Stimulated activated naive CD8-positive, alpha-beta T cell treated with anti-CD3 and anti-CD28 coated beads, Interleukin-15, Interleukin-2, amounts not matched to agents 100 ng/mL and 50 ng/mL, for 24 hours (primary cell): ENCODE measurements at regions not wholly inside any gene's neighbourhood (a gene's known extent, or its start where the extent isn't known, plus 50 kb on each side); places are given as distances from the start of the nearest gene placed in this dataset.

ENCODE experiments used
- H3K27ac Mint-ChIP-seq: one replicate; pipeline ENCODE4 v1.8.0; 2021; ENCODE audit warnings: mild to moderate bottlenecking, mixed read lengths
- H3K27me3 Mint-ChIP-seq: one replicate; pipeline ENCODE4 v1.8.0; 2021; ENCODE audit warnings: mixed read lengths
- H3K36me3 Mint-ChIP-seq: one replicate; pipeline ENCODE4 v1.8.0; 2021; ENCODE audit warnings: low read depth, mixed read lengths
- H3K4me1 Mint-ChIP-seq: one replicate; pipeline ENCODE4 v1.8.0; 2021; ENCODE audit warnings: low read depth, mixed read lengths
- H3K4me3 Mint-ChIP-seq: one replicate; pipeline ENCODE4 v1.8.0; 2021; ENCODE audit warnings: mild to moderate bottlenecking, mixed read lengths
- H3K9me3 Mint-ChIP-seq: one replicate; pipeline ENCODE4 v1.8.0; 2021; ENCODE audit warnings: mixed read lengths

DNA sequence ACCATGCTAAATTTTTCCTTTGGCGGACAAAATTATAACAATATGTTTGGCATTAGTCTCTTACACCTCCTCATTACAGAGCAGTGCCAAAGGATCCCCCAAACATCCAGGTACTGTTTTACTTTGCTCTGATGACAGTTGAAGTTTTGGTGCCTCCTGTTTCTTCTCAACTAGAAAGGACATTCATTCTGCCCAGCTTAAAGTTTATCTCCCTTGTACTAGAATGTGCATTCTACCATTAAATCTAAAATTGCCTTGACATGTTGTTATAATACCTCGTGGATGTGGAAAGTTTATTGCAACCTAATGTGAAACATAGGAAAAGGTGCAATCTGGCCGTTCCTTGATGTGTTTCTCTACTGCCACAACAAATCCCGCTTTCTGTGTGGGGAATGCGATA, 173.4 kb downstream of the KITLG start:
- Mint-ChIP-seq H3K4me3 (no peak overlapping the region), H3K27me3 (no peaks in the 10 kb centered on the region), H3K4me1 (no peaks in the 10 kb centered on the region), H3K9me3 (no peaks in the 10 kb centered on the region), H3K36me3 (no peaks in the 10 kb centered on the region), H3K27ac (no peak overlapping the region)

DNA sequence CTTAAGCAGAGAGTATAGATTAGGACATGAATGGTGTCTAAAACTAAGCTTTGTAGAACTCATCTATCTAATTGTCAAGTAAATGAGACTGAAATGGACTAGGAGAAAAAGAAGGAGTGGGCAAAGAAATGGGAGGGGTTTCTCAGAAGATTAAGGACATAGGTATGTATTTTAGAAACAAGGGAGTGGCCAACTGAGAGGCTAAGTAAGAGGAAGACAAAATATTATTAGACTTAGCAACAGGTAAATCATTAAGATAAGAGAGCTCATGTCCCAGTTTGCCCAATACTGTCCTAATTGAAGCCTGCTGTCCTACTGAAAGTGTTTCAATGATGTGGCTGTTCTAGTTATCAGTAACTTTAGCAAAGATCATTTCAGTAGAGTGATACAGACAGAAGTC, 171.4 kb downstream of the KITLG start:
- Mint-ChIP-seq H3K27ac (no peak overlapping the region), H3K36me3 (no peaks in the 10 kb centered on the region), H3K9me3 (no peaks in the 10 kb centered on the region), H3K27me3 (no peaks in the 10 kb centered on the region), H3K4me3 (no peak overlapping the region), H3K4me1 (no peaks in the 10 kb centered on the region)

DNA sequence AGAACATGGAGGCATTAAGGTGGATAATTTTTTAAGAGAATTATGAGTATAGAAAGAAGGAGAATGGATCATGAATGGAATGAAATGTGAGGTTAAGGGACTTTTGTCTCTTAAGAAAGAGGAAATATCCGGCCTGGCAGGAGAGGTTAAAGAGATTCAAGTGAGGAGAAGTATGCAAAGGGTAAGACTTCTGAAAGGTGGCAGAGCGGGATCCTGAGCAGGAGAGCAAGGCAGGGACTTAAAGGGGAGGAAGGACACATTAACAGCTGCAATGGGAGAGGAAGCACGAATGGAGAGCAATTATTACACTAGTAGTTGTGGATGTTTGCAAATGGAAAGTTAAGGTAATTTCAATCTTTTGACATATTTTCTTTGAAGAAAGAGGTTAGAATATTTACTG, 171.0 kb downstream of the KITLG start:
- H3K4me1 Mint-ChIP-seq, result no peaks in the 10 kb centered on the region
- no peak overlapping the region for H3K27ac Mint-ChIP-seq
- H3K4me3 Mint-ChIP-seq, result no peak overlapping the region

DNA sequence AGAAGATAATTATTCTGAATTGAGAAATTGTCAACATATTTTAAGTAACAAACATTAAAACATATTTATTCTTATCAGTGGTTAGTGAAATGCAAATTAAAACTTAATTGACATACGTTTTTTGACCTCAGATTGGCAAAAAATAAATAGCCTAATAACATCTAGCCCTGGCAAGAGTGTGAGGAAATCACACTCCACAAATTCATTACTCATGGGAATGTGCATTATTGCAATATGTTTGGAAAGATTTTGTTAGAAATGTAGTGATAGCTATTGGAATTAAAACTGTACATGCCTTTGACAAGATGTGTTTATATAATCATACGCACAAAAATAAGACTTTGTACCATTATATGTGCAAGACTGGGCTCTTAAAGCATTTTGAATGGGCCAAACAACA, 168.6 kb downstream of the KITLG start:
- H3K9me3 Mint-ChIP-seq, result no peaks in the 10 kb centered on the region
- H3K27ac Mint-ChIP-seq, result no peak overlapping the region
- no peaks in the 10 kb centered on the region for H3K36me3 Mint-ChIP-seq
- no peaks in the 10 kb centered on the region for H3K4me1 Mint-ChIP-seq
- no peak overlapping the region for H3K4me3 Mint-ChIP-seq
- no peaks in the 10 kb centered on the region for H3K27me3 Mint-ChIP-seq

More for the DNA sequence above, 171.0 kb downstream of the KITLG start:
- no peaks in the 10 kb centered on the region for H3K27me3 Mint-ChIP-seq
- H3K9me3 Mint-ChIP-seq, result no peaks in the 10 kb centered on the region
- no peaks in the 10 kb centered on the region for H3K36me3 Mint-ChIP-seq

DNA sequence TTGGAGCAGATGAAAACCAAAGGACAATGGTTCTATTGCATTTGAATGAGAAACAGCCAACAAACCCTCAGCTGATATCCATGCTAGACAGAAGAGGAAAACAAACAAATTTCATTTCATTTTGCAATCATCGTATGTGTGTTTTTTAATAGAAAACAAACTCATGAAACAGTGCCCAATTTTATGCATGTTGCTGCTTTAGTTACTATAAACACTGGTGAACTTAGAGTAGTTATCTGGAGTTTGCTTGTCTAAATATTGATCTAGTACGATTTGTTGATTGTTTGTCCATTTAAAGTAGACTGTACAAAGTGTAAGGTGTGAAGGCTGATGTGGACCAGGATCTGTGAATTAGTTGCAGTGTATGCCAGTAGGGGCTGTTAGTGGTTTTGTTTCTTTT, 166.6 kb downstream of the KITLG start:
- Mint-ChIP-seq H3K36me3 (no peaks in the 10 kb centered on the region), H3K27me3 (no peaks in the 10 kb centered on the region), H3K4me1 (no peaks in the 10 kb centered on the region), H3K27ac (no peak overlapping the region), H3K4me3 (no peak overlapping the region), H3K9me3 (no peaks in the 10 kb centered on the region)

DNA sequence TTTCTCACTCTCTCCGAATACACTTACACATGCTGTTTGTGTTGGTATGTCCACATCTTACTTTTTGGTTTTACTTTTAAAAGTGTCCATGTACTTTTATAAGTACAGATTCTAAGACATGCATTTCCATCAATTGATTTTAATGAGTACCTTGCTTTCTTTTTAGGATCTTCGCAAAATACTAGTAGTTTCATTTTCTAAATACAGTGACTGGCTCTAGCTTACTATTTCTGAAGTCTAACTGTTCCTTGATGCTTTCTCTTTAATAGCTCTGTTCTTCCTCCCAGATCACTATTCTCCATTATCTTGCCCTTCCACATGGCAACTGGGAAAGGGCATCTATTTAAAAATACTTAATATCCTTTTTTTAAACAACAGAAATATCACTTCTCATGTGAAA, 164.1 kb downstream of the KITLG start:
- Mint-ChIP-seq H3K27me3 (no peaks in the 10 kb centered on the region), H3K27ac (no peak overlapping the region), H3K4me1 (no peaks in the 10 kb centered on the region), H3K36me3 (no peaks in the 10 kb centered on the region), H3K9me3 (peaks cover 4% of the 10 kb centered on the region), H3K4me3 (no peak overlapping the region)

DNA sequence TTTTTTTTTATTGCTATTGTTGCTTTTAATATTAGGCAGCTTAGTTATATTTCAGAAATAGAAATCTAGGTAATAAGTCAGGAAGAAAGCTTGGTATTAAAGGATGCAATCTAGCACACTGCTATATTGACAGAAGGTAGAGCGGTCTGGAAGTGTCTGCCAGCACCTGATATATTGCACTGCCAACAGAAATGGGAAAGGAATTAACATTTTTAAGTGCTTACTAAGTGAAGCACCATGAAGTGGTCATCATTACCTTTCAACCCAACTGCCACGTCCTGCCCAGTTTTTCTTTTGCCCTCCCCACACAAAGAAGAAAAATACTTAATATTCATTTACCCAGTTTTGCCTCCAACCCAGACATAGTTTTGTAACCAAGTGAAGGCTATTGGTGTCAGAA, 163.5 kb downstream of the KITLG start:
- H3K4me3 Mint-ChIP-seq, result no peak overlapping the region

DNA sequence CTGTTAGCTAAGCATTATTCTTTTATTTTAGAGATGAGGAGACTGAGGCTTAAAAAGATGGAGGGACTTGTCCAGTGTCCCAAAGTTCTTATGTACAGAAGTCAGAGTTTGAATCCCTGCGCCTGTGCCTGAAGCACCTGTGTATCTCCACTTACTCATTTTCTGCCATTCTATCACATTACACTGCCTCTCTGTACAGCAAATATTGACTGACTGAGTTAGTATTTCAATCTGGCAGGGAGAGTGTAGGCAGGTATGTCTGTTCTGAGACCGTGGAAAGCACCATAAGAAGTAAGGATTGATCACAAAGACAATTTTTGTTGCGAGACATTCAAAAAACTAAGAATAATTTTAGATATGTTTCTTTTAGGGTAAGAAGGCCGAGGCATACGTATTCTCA, 162.7 kb downstream of the KITLG start:
- H3K27ac Mint-ChIP-seq, result no peak overlapping the region
- no peaks in the 10 kb centered on the region for H3K4me1 Mint-ChIP-seq
- no peaks in the 10 kb centered on the region for H3K27me3 Mint-ChIP-seq
- H3K4me3 Mint-ChIP-seq, result no peak overlapping the region
- no peaks in the 10 kb centered on the region for H3K36me3 Mint-ChIP-seq
- peaks cover 4% of the 10 kb centered on the region for H3K9me3 Mint-ChIP-seq

More for the DNA sequence above, 163.5 kb downstream of the KITLG start:
- no peaks in the 10 kb centered on the region for H3K27me3 Mint-ChIP-seq
- H3K27ac Mint-ChIP-seq, result no peak overlapping the region
- peaks cover 4% of the 10 kb centered on the region for H3K9me3 Mint-ChIP-seq
- H3K4me1 Mint-ChIP-seq, result no peaks in the 10 kb centered on the region
- H3K36me3 Mint-ChIP-seq, result no peaks in the 10 kb centered on the region

DNA sequence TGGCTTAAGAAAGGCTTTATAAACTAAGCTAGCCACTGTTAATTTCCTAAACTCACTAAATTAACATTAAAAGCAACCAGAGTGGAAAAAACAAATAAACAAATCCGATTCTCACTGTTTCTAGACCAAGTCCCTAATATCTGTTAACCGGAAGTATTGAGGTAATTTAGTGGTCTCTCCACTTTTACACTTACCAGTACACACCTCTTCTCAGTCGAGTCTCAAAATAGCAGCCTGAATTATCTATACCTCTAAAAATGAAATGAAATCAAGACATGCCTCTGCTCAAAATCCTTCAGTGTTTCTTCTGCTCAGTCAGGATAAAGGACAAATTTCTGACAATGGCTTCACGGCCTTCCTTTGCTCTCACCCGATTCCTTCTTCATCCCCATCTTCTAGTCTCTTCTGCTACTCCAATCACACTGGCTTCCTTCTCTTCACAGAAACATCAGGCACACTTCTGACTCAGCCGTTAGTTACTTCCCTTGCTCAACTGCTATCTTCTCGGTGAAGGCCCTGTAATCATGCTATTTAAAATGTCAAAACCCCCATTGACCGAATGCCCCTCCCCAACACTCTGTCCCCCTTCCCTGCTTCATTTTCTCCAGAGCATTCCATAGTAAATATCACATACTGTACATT, 161.3 kb downstream of the KITLG start:
- Mint-ChIP-seq H3K36me3 (no peaks in the 10 kb centered on the region), H3K9me3 (peaks cover 4% of the 10 kb centered on the region), H3K27ac (no peak overlapping the region), H3K27me3 (no peaks in the 10 kb centered on the region), H3K4me1 (no peaks in the 10 kb centered on the region), H3K4me3 (no peak overlapping the region)

DNA sequence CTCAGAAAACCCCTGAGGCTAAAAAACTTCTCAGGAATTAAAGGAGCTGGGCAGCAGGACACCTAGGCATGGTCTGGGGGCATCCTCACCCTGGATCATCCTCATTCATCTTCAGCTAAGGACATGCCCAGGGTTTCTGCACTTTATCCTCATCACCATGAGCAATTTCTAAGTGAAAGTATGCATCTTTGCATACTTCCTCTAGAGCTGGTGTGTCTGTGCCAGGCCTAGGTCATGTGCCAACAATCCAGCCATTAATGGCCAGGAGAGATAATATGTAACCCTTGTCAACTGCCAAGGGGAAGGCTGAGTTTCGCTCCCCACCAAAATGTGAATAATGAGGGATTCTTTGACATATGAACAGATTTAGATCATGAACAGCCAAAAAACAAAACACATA, 160.5 kb downstream of the KITLG start:
- Mint-ChIP-seq H3K27me3 (no peaks in the 10 kb centered on the region), H3K4me3 (no peak overlapping the region), H3K36me3 (no peaks in the 10 kb centered on the region), H3K4me1 (no peaks in the 10 kb centered on the region), H3K27ac (no peak overlapping the region), H3K9me3 (peaks cover 4% of the 10 kb centered on the region)

DNA sequence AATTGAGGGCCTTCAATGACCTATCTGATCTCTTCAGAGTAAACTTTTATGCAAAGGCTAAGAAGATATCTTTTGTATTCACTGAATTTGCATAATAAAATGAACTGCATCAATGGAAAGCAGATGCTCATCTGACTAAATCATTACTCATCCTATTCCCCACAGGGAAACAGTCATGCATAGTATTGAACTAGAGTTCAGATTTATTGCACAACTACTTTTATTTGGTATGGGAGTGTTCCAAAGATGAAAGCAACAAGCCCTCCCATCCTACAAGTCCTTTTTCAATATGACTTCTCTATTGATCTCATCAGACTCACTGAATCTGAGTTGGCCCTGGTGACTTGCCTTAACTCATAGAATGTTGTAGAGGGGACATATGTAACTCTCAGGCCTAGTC, 159.8 kb downstream of the KITLG start:
- peaks cover 4% of the 10 kb centered on the region for H3K9me3 Mint-ChIP-seq
- H3K27me3 Mint-ChIP-seq, result no peaks in the 10 kb centered on the region
- H3K27ac Mint-ChIP-seq, result no peak overlapping the region
- H3K4me3 Mint-ChIP-seq, result no peak overlapping the region
- H3K4me1 Mint-ChIP-seq, result no peaks in the 10 kb centered on the region
- no peaks in the 10 kb centered on the region for H3K36me3 Mint-ChIP-seq

DNA sequence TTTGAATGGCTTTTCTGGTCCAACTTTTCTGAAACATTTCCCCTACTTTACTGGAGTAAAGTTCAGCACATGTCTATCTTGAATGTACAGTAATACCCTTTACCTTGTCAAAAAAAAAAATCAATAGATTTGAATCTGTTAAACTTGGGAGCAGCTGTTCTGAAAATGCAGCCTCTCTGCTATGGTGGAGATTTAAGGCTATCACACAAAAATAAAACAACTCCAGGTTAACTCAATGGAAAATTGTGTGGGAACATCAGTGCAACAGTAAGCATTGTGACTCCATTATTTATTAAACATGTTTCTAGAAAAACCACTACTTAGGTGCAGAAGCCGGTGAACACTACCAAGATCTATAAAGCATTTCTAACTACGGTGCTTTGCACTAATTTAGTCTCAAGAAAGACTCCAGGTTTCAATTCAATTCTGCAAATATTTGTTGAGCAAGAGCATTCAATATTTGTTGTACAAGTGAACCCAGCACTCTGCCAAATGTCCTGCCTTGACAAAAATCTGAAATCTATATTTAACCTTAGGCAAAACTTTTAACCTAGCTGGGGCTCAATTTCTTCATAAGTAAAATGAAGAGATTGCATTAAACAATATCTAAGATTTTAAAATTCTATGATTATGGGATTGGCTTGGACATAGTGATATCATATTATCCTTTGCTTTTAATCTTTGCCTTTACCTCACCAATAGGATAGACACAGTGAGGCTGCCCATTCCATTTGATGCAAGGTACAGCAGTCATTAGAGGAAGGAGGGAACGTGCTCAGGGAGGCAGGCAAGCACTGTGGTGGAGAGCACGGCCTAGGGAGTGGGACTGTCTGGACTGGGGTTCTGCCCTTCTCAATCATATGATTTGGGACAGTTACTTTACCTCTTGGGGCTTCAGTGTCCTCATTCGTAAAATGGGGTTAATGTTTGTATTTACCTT, 155.2 kb downstream of the KITLG start:
- H3K4me1 Mint-ChIP-seq, result no peaks in the 10 kb centered on the region
- H3K27me3 Mint-ChIP-seq, result no peaks in the 10 kb centered on the region
- no peak overlapping the region for H3K27ac Mint-ChIP-seq
- no peaks in the 10 kb centered on the region for H3K36me3 Mint-ChIP-seq
- peaks cover 4% of the 10 kb centered on the region for H3K9me3 Mint-ChIP-seq
- no peak overlapping the region for H3K4me3 Mint-ChIP-seq

DNA sequence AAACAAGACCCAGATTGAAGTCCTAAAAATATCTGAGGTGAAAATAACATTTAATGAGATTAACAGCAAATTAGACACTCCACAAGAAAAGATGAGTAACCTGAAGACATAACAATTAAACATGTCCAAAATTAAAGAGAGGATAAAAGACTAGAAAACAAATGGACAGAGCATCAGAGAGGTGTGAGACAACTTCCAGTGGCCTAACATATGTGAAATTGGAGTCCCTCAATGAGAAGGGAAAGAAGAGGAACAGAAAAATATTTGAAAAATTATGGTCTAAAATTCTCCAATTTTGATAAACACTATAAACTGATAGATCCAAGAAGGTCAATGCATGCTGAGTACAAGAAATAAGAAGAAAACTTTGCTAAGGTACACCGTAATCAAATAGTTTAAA, 151.9 kb downstream of the KITLG start:
- Mint-ChIP-seq H3K4me1 (no peaks in the 10 kb centered on the region), H3K4me3 (no peak overlapping the region), H3K27ac (no peak overlapping the region), H3K36me3 (no peaks in the 10 kb centered on the region), H3K27me3 (no peaks in the 10 kb centered on the region), H3K9me3 (peaks cover 4% of the 10 kb centered on the region)

DNA sequence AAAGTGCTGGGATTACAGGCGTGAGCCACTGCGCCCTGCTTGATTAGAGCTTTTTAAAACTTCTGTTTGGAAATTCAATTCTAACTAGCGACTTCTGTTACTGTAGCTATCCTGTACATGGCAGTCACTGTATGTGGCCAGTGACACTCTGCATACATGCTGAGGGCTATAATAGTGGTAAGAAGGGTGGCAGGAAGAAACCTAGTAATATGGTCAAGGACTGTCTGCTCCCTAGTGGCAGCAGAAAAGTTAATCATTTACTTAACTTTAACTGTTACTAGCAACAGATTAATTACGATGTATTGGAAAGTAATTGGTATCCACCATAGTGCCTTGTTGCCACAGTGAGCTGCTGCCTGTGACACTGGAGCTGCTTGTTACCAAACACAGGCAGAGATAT, 149.0 kb downstream of the KITLG start:
- Mint-ChIP-seq H3K27me3 (no peaks in the 10 kb centered on the region), H3K27ac (no peak overlapping the region), H3K36me3 (no peaks in the 10 kb centered on the region), H3K9me3 (peaks cover 4% of the 10 kb centered on the region), H3K4me3 (no peak overlapping the region), H3K4me1 (no peaks in the 10 kb centered on the region)

DNA sequence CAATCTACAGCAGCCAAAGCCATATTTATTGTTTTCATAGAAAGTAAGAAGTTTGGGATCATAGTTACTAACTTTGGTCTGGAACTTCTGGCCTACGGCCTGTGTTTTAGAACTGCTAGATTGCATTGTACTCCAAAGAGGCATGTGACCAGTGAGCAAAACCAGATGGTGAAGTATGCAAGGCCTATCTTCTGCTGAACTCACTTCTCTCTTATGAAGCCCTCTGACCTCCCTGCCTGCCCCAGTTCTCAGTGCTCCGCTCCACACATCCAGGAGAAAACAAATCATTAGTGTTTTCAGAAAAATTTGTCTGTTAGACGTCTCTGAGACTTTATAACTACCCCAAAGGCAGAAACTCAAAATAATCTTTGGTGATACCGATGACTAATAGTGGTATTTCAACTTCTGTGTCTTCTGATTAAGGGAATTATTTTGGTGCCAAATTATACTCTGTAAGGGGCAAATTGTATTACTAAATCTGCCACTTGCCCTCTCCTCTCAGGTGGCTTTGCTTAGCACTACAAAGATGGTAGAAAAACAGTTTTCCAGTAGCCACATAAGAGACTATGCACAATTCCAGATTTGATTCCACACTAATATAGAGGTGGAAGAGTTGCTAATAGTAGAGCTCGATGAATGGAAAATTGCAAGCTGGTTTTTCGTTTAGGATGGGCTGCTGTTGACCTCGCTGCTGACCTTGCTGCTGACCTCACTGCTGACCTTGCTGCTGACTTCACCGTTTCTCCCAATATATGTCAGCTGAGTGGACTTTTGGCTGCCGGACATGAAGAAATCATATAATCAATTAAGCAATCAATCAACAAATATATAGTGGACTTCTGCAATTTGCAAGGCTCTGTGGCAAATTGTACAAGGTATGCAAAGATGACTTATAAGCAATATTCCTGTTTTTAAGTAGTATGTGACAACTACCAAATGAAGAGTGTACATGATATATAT, 147.5 kb downstream of the KITLG start:
- peaks cover 4% of the 10 kb centered on the region for H3K9me3 Mint-ChIP-seq

More for the DNA sequence above, 147.5 kb downstream of the KITLG start:
- H3K27ac Mint-ChIP-seq, result no peak overlapping the region
- no peaks in the 10 kb centered on the region for H3K27me3 Mint-ChIP-seq
- H3K36me3 Mint-ChIP-seq, result no peaks in the 10 kb centered on the region
- H3K4me1 Mint-ChIP-seq, result no peaks in the 10 kb centered on the region
- H3K4me3 Mint-ChIP-seq, result no peak overlapping the region
